ENCODE measurements at regions not wholly inside any gene's neighbourhood (a gene's known extent, or its start where the extent isn't known, plus 50 kb on each side); places are given as distances from the start of the nearest gene placed in this dataset.
"Not testable (repeated sequence)": the region's sequence is repeated elsewhere in the genome, so short reads cannot be mapped to it uniquely, and the experiment has no call there.

- DNase-seq, result no peak
These were observed 1300.2 kb downstream of the ADGRL3 start for GRCh38 chr4:62500296-62500695.

GRCh38 chr4:62495032-62495431, 1294.9 kb downstream of the ADGRL3 start:
- DNase-seq, result no peak

- not testable (repeated sequence) for DNase-seq
These were observed 1291.6 kb downstream of the ADGRL3 start for GRCh38 chr4:62491756-62492155.

- no peak for DNase-seq
These were observed 1290.5 kb downstream of the ADGRL3 start for GRCh38 chr4:62490635-62491034.

DNA sequence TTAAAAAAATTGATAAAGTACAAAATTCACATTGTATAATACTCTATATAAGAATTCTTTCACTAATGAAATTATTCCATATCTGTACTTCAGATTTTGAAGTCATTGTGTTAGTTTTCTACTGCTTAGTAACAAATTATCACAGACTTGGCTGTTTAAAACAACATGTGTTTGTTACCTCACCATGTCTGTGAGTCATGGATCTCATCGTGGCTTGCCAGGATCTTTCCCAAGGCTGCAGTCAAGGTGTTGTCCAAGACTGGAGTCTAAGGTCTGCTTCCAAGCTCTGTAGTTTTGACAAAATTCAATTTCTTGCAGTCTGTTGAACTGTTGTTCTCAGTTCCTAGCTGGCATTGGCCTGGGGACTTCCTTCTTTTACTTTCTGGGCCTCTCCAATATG, 1286.9 kb downstream of the ADGRL3 start:
- no peak for DNase-seq

- no peak for DNase-seq
These were observed 1284.2 kb downstream of the ADGRL3 start for GRCh38 chr4:62484357-62484756.

DNA sequence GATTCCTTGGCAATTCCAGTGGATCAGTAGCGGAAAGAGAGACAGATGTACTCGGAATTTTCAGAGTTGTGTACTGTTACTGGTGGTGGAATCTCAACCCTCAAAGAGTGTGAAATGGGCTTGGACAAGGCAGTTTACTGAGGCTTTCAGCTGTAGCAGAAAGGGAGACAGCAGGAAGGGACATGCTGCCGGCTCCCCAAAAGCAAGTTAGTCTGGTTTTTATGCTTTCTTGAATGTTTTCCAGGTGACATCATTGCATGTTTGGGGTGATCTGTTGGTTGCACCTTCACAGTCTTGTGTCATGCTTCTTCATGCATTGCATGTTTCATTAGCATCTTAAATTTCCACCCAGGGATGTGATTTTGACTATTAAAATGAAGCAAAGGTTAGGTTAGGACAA, 1282.2 kb downstream of the ADGRL3 start:
- no peak for DNase-seq

DNA sequence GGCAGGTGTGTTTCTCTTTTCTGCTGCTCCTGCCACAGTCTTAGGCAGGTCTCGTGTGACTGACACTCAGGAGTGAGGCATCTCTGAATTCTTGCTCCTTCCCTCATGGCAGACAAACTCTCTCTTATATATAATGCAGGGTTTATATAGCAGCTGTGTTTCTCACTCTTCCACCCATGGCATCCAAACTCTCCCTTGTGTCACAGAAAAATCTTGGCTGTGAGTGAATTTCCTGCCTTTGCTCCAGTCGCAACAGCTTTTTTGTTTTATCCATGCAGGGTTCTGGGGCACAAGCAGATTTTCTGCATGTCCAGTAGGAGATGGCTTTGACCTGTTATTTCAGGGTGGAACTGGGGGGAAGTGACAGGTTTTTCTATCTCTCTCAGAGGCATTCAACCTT, 1275.5 kb downstream of the ADGRL3 start:
- no peak for DNase-seq

DNA sequence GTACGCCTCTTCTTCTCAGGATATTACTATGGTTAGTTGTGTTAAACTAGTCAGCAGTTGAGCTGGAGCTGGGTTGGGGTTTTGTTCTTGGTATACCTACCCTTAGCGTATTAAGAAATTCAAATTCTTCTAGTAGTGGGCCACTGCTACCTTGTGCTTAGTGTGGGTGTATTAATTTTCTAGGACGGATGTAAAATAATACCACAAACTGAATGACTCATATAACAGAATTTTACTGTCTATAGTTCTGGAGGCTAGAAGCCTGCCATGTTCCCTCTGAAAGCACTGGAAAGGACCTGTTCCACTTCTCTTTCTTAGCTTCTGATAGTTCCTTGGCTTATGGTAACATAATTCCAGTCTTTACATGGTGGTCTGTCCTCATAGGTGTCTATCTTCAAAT, 1274.7 kb downstream of the ADGRL3 start:
- no peak for DNase-seq

- DNase-seq, result no peak
These were observed 1270.9 kb downstream of the ADGRL3 start for GRCh38 chr4:62471021-62471420.

DNA sequence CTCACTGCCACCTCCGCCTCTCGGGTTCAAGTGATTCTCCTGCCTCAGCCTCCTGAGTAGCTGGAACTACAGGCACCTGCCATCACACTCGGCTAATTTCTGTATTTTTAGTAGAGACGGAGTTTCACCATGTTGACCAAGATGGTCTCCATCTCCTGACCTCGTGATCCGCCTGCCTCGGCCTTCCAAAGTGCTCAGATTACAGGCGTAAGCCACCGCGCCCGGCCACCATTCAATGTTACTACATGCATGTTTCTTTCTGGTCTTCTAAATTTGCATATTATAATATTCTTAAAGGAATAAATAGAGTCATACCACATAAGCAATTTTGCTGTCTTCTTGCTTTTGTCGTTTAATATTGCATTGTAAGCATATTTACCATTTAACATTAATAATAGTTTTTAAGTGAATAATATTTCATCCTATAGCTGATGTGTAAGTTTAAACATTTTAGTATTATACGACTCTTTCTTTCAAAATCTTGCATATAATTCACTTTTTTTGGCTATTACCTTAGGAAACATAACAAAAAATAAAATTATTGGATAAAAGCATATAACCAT, 1270.4 kb downstream of the ADGRL3 start:
- no peak for DNase-seq

GRCh38 chr4:62470020-62470419, 1269.9 kb downstream of the ADGRL3 start:
- no peak for DNase-seq

DNA sequence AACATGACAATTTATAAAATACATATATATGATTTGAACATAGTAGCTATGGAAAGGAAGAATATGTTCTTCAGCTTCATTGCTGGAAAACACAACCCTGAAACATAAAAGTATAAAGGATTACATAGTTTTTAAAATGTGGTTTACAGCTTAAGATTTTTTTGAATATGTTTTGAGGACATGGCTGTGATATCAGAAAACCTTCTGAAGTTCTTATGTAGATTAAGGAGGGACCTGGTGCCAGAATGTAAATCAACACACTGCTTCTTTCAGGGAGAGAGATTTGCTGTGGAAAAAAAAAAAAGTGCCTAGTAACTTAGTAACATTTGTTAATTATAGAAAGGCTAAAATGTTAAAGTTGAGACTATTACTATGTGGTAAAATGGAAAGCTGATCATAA, 1261.8 kb downstream of the ADGRL3 start:
- DNase-seq, result no peak

DNA sequence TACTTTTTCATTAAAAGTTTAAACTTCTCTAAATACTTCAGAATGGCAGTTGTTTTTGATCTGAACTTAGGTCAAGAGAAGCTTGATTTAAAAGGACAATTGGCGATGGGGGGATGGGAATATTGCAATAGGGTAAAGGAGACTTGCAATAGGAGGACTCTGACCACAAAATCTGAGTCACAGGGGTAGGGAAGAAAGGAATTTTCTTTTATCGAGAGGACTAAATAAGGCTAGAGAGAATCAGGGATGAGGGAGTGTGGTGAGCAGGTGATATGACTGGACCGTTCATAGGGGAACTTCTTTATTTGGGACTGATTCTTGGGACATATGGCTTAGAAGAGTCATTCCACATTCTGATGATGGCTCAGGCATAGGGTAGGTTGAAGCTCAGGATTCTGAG, 1260.2 kb downstream of the ADGRL3 start:
- no peak for DNase-seq

DNA sequence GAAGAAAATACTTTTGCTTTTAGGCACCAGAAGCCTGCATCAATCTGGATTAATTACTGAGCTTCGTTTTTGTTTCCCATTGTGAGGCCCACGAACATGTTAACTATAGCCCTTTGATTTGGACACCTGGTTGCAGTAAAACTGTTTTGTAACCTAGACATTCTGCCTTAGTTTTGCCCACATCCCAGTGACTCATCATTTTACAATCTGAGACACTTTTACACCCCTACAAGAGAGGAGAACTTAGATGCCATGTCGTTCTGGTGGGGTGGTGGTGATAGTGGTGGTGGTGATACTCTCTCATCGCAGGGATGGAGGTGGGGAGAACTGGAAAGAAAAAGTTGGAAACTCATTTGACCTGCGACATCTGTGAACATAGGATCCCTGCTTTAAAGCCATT, 1257.2 kb downstream of the ADGRL3 start:
- DNase-seq, result no peak

DNA sequence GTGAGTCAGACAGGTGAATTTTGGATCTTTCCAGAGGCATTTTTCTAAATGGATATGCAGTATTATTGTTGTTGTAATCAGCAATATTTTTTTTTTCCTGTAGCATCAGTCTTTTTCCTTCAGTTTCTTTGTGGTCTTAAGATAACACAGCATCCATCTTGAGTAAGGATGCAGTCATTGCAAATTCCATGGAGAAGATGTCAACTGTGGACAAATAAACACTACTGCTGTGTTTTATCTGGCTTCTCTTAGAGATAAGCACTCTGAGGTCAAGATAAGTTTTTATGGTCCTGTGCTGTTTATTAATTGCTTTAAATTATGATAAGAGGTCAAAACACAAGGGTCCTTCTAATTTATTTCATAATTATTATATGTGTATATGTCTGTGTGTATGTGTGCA, 1255.7 kb downstream of the ADGRL3 start:
- no peak for DNase-seq

GRCh38 chr4:62454535-62454934, 1254.4 kb downstream of the ADGRL3 start:
- no peak for DNase-seq

DNA sequence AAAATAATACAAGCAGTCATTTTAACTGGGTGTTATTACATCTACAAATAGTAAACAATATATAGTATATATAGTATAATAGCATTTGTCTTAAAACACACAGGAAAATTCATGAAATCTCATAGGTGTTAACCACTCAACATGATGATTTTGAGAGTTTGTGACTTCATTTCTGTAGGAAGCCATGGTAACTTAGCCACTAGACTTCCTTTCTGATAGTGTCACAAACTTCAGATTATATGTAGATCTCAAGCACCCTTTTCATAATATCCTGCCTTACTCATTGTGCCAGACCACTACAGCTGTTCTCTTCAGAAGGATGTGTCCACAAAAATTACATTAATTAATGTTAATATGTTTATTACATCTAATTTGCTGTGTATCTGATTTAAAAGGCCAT, 1250.6 kb downstream of the ADGRL3 start:
- DNase-seq, result no peak

GRCh38 chr4:62449538-62449937, 1249.4 kb downstream of the ADGRL3 start:
- DNase-seq, result no peak

- DNase-seq, result no peak
These were observed 1248.8 kb downstream of the ADGRL3 start for GRCh38 chr4:62448911-62449310.

DNA sequence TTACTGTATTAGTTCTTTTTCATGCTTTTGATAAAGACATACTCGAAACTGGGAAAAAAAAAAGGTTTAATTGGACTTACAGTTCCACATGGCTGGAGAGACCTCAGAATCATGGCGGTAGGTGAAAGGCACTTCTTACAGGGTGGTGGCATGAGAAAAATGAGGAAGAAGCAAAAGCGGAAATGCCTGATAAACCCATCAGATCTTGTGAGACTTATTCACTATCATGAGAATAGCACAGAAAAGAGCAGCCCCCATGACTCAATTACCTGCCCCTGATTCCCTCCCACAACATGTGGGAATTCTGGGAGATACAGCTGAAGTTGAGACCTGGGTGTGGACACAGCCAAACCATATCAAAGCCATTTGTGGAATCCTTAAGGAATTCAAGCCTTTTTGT, 1238.9 kb downstream of the ADGRL3 start:
- DNase-seq, result no peak

DNA sequence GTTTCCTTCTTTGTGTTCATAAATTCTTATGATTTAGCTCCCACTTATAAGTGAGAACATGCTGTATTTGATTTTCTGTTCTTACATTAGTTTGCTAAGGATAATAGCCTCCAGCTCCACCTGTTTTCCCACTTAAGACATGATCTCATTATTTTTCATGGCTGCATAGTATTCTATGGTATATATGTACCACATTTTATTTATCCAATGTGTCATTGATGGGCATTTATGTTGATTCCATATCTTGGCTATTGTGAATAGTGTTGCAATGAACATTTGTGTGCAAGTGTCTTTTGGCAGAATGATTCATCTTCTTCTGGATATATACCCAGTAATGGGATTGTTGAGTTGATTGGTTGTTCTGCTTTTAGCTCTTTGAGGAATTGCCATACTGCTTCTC, 1234.8 kb downstream of the ADGRL3 start:
- no peak for DNase-seq

DNA sequence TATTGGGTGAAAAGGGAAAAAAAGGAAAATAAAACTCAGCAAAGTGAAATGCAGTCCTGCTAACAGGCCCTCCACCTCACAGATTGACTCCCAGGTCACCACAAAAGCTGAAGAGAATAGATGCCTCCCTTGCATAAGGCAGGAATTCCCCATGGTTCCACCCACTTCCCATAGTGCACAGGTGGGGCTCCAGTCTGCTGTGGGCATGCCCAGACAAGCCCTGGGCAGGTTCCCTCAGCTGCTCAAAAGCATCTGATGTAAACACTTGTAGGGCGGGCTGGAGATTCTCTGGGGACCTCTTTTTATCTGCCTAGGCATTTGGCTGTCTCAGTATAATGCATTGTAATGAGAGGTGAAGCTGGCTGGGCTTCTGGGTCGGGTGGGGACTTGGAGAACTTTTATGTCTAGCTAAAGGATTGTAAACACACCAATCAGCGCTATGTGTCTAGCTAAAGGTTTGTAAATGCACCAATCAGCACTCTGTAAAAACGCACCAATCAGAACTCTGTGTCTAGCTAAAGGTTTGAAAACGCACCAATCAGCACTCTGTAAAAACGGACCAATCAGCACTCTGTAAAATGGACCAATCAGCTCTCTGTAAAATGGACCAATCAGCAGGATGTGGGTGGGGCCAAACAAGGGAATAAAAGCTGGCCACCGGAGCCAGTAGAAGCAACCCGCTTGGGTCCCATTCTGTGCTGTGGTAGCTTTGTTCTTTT, 1231.5 kb downstream of the ADGRL3 start:
- peak in 1 of 2 experiments; percentile 6 for DNase-seq

GRCh38 chr4:62429297-62429696, 1229.2 kb downstream of the ADGRL3 start:
- DNase-seq, result no peak

DNA sequence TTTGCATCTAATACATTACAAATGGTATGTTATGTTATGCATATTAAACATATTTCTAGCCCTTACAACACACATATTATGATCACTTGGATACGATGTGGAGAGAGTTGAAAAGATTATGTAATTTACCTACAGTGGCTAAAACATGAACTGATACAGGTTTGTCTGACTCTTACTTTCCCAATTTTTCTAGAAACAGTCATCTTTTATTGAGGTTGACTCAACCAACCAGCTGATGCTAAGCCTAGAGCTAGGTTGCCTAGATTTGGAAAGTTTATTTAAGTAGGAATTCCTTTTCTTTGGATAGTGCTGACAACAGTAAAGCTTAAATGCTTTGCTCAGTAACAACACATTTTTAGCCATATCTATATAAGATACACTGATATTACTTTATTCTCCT, 1215.1 kb downstream of the ADGRL3 start:
- DNase-seq, result no peak
